ENCODE measurements at regions not wholly inside any gene's neighbourhood (a gene's known extent, or its start where the extent isn't known, plus 50 kb on each side); places are given as distances from the start of the nearest gene placed in this dataset.

DNA sequence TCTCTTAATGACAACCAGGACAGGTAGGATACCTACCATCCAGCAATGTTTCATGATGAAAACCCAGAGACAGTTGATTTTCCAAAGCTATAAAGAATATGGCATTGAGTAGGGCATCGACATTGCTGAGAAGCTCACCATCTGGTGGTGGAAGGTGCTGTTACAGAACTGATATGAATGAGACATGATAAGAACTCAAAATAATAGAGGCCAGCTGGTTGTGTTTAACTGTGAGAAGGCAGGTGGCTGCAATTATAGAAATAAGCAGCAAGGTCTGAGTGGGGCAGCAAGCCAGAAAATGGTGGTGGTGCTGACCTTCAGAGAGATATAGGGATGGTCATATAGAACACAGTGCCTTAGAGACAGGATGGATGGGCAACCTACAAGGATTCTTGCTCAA lies 449.7 kb downstream of the BTG1 start:
- TF ChIP-seq, protein P1, sequence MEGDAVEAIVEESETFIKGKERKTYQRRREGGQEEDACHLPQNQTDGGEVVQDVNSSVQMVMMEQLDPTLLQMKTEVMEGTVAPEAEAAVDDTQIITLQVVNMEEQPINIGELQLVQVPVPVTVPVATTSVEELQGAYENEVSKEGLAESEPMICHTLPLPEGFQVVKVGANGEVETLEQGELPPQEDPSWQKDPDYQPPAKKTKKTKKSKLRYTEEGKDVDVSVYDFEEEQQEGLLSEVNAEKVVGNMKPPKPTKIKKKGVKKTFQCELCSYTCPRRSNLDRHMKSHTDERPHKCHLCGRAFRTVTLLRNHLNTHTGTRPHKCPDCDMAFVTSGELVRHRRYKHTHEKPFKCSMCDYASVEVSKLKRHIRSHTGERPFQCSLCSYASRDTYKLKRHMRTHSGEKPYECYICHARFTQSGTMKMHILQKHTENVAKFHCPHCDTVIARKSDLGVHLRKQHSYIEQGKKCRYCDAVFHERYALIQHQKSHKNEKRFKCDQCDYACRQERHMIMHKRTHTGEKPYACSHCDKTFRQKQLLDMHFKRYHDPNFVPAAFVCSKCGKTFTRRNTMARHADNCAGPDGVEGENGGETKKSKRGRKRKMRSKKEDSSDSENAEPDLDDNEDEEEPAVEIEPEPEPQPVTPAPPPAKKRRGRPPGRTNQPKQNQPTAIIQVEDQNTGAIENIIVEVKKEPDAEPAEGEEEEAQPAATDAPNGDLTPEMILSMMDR (IDR thresholded peaks at IDR 0.05), result no peak
- TF ChIP-seq EP300 (IDR thresholded peaks at IDR 0.05), result no peak
- no peak for TF ChIP-seq POLR2AphosphoS5 (IDR thresholded peaks at IDR 0.05)
